SK-N-SH treated with all-trans-retinoic acid at 6 μM for 48 hours (cell line): ENCODE measurements at regions not wholly inside any gene's neighbourhood (a gene's known extent, or its start where the extent isn't known, plus 50 kb on each side); places are given as distances from the start of the nearest gene placed in this dataset.

ENCODE experiments used
- ATAC-seq: fragments of 200-7000 bp; cut with Tn5 transposase; 3 replicates; pipeline ENCODE4 v1.9.1; 2020; ENCODE audit warnings: mild to moderate bottlenecking, moderate library complexity
- ARNTL ChIP-seq: fragments of 450-650 bp; formaldehyde crosslinking; IDR thresholded peaks from 2 replicates; pipeline ENCODE4 v1.5.0; 2020; ENCODE audit warnings: low read depth, mild to moderate bottlenecking, moderate library complexity, borderline replicate concordance
- BACH2 ChIP-seq: fragments of 250-450 bp; sonication (Bioruptor Pico); IDR thresholded peaks from 2 replicates; pipeline ENCODE4 v1.9.0; 2021; ENCODE audit warnings: mild to moderate bottlenecking, borderline replicate concordance
- CSDC2 ChIP-seq: fragments of 250-450 bp; sonication (Bioruptor Pico); IDR thresholded peaks from 2 replicates; pipeline ENCODE4 v1.5.0; 2020; ENCODE audit warnings: mild to moderate bottlenecking, moderate library complexity
- ESRRG ChIP-seq: fragments of 250-450 bp; sonication (Bioruptor Pico); IDR thresholded peaks from 2 replicates; pipeline ENCODE4 v1.6.1; 2021; ENCODE audit warnings: mild to moderate bottlenecking
- GLIS3 ChIP-seq: fragments of 250-450 bp; sonication (Bioruptor Pico); IDR thresholded peaks from 2 replicates; pipeline ENCODE4 v1.5.0; 2020; ENCODE audit warnings: mild to moderate bottlenecking, moderate library complexity
- OSR1 ChIP-seq: fragments of 250-450 bp; sonication (Bioruptor Pico); IDR thresholded peaks from 2 replicates; pipeline ENCODE4 v1.8.0; 2022; ENCODE audit warnings: moderate library complexity, mild to moderate bottlenecking, inconsistent platforms
- SNAI2 ChIP-seq: fragments of 250-450 bp; sonication (Bioruptor Pico); IDR thresholded peaks from 2 replicates; pipeline ENCODE4 v1.5.0; 2020; ENCODE audit warnings: mild to moderate bottlenecking, moderate library complexity
- TCF4 ChIP-seq: fragments of 250-450 bp; sonication (Bioruptor Pico); IDR thresholded peaks from 2 replicates; pipeline ENCODE4 v1.8.0; 2021; ENCODE audit warnings: mild to moderate bottlenecking, moderate library complexity, borderline replicate concordance
- TOX ChIP-seq: fragments of 250-450 bp; sonication (Bioruptor Pico); IDR thresholded peaks from 2 replicates; pipeline ENCODE4 v1.8.0; 2021; ENCODE audit warnings: mild to moderate bottlenecking, moderate library complexity, borderline replicate concordance
- ZC3H10 ChIP-seq: fragments of 250-450 bp; sonication (Bioruptor Pico); IDR thresholded peaks from 2 replicates; pipeline ENCODE4 v1.5.1; 2021; ENCODE audit warnings: mild to moderate bottlenecking, moderate library complexity
- ZFP30 ChIP-seq: fragments of 450-650 bp; formaldehyde crosslinking; IDR thresholded peaks from 2 replicates; pipeline ENCODE4 v1.5.0; 2022; ENCODE audit warnings: mild to moderate bottlenecking, moderate library complexity
- ZNF565 ChIP-seq: fragments of 450-650 bp; formaldehyde crosslinking; conservative IDR thresholded peaks from 2 replicates; pipeline ENCODE4 v1.5.0; 2020; ENCODE audit warnings: low read depth, mild to moderate bottlenecking, moderate library complexity
- ZNF8 ChIP-seq: fragments of 450-650 bp; formaldehyde crosslinking; IDR thresholded peaks from 2 replicates; pipeline ENCODE4 v1.5.0; 2020; ENCODE audit warnings: mild to moderate bottlenecking, moderate library complexity
- TF ChIP-seq, protein P1 (sequence below): fragments of 250-450 bp; sonication (Bioruptor Pico); IDR thresholded peaks from 2 replicates; pipeline ENCODE4 v1.5.1; 2021; ENCODE audit warnings: mild to moderate bottlenecking, moderate library complexity
- TF ChIP-seq, protein P2 (sequence below): fragments of 250-450 bp; sonication (Bioruptor Pico); IDR thresholded peaks from 2 replicates; pipeline ENCODE4 v1.5.1; 2020; ENCODE audit warnings: low read depth, mild to moderate bottlenecking, moderate library complexity
- TF ChIP-seq, protein P3 (sequence below): fragments of 250-450 bp; sonication (Bioruptor Pico); IDR thresholded peaks from 2 replicates; pipeline ENCODE4 v1.8.0; 2021; ENCODE audit warnings: low read depth, mild to moderate bottlenecking, moderate library complexity, borderline replicate concordance
- TF ChIP-seq, protein P4 (sequence below): fragments of 250-450 bp; sonication (Bioruptor Pico); IDR thresholded peaks from 2 replicates; pipeline ENCODE4 v1.5.0; 2020; ENCODE audit warnings: mild to moderate bottlenecking, moderate library complexity

DNA sequence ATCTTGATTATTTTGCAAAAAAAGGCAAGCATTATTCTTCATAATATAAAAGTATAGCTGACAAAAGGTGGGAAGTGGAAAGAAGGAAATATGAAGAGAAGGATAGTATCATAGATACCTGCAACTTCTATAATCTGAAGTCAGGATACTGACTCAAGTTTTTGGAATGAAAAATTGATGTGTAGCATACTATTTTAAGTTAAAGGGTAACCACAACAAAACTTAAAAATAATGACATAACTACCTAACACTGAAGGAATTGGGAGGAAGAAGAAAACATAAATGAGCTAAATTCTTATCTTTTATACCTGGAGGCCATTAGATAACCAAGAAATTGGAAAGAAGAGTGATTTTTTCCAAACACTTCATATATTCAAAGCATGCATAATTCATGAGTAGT lies 51.8 kb upstream of the TLE1 start:
- no peak for ATAC-seq

DNA sequence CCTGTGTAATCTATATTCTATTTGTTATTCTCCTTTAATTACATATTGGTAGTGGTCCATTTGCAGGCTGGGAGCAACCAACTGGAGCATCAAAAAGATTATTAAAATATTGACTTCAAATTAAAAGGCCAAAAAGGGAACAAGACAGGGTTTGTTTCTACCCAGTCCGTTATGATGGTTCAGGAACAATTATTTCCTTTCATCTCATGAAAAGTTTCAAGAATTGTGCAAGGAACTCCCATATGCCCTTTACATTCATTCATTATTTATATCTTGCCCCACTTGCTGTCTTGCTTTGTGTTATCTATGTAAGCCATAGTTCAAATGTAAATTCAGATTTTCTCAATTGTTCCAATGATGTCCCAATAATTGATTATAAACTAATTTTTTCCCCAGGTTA lies 58.7 kb upstream of the TLE1 start:
- ATAC-seq = no peak
- TF ChIP-seq ZFP30 (CRISPR knock-in tag) (no peak), BACH2 (CRISPR knock-in tag) (no peak), OSR1 (CRISPR knock-in tag) (no peak), ARNTL (no peak), ZNF565 (CRISPR knock-in tag) (no peak), ZNF8 (CRISPR knock-in tag) (no peak), ESRRG (CRISPR knock-in tag) (no peak), GLIS3 (CRISPR knock-in tag) (no peak), TCF4 (no peak), ZC3H10 (CRISPR knock-in tag) (no peak), SNAI2 (CRISPR knock-in tag) (no peak)
- TF ChIP-seq, protein P1, sequence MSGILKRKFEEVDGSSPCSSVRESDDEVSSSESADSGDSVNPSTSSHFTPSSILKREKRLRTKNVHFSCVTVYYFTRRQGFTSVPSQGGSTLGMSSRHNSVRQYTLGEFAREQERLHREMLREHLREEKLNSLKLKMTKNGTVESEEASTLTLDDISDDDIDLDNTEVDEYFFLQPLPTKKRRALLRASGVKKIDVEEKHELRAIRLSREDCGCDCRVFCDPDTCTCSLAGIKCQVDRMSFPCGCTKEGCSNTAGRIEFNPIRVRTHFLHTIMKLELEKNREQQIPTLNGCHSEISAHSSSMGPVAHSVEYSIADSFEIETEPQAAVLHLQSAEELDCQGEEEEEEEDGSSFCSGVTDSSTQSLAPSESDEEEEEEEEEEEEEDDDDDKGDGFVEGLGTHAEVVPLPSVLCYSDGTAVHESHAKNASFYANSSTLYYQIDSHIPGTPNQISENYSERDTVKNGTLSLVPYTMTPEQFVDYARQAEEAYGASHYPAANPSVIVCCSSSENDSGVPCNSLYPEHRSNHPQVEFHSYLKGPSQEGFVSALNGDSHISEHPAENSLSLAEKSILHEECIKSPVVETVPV = no peak
- TF ChIP-seq, protein P2, sequence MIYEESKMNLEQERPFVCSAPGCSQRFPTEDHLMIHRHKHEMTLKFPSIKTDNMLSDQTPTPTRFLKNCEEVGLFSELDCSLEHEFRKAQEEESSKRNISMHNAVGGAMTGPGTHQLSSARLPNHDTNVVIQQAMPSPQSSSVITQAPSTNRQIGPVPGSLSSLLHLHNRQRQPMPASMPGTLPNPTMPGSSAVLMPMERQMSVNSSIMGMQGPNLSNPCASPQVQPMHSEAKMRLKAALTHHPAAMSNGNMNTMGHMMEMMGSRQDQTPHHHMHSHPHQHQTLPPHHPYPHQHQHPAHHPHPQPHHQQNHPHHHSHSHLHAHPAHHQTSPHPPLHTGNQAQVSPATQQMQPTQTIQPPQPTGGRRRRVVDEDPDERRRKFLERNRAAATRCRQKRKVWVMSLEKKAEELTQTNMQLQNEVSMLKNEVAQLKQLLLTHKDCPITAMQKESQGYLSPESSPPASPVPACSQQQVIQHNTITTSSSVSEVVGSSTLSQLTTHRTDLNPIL = no peak

More for the DNA sequence above, 51.8 kb upstream of the TLE1 start:
- TF ChIP-seq, protein P3, sequence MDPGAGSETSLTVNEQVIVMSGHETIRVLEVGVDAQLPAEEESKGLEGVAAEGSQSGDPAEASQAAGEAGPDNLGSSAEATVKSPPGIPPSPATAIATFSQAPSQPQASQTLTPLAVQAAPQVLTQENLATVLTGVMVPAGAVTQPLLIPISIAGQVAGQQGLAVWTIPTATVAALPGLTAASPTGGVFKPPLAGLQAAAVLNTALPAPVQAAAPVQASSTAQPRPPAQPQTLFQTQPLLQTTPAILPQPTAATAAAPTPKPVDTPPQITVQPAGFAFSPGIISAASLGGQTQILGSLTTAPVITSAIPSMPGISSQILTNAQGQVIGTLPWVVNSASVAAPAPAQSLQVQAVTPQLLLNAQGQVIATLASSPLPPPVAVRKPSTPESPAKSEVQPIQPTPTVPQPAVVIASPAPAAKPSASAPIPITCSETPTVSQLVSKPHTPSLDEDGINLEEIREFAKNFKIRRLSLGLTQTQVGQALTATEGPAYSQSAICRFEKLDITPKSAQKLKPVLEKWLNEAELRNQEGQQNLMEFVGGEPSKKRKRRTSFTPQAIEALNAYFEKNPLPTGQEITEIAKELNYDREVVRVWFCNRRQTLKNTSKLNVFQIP (CRISPR knock-in tag) = no peak
- TF ChIP-seq, all 23 proteins: peak for 0

DNA sequence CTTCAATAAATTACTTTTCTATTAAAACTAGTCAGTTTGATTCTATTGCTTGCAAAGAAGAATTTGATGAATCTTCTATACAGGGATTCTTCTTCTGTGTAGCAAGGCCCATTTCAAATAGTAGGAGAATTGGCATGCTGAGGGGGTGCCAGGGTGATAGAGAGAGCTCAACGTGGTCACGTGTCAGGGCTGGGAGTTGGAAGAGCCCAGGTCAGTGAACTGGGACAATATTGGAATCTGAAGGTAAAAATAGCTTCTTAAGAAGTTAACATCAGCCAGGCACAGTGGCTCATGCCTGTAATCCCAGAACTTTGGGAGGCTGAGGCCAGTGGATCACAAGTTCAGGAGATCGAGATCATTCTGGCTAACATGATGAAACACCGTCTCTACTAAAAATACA lies 64.1 kb upstream of the TLE1 start:
- TF ChIP-seq CSDC2 (CRISPR knock-in tag) (no peak), TCF4 (no peak), ZNF565 (CRISPR knock-in tag) (no peak)
- TF ChIP-seq, protein P4, sequence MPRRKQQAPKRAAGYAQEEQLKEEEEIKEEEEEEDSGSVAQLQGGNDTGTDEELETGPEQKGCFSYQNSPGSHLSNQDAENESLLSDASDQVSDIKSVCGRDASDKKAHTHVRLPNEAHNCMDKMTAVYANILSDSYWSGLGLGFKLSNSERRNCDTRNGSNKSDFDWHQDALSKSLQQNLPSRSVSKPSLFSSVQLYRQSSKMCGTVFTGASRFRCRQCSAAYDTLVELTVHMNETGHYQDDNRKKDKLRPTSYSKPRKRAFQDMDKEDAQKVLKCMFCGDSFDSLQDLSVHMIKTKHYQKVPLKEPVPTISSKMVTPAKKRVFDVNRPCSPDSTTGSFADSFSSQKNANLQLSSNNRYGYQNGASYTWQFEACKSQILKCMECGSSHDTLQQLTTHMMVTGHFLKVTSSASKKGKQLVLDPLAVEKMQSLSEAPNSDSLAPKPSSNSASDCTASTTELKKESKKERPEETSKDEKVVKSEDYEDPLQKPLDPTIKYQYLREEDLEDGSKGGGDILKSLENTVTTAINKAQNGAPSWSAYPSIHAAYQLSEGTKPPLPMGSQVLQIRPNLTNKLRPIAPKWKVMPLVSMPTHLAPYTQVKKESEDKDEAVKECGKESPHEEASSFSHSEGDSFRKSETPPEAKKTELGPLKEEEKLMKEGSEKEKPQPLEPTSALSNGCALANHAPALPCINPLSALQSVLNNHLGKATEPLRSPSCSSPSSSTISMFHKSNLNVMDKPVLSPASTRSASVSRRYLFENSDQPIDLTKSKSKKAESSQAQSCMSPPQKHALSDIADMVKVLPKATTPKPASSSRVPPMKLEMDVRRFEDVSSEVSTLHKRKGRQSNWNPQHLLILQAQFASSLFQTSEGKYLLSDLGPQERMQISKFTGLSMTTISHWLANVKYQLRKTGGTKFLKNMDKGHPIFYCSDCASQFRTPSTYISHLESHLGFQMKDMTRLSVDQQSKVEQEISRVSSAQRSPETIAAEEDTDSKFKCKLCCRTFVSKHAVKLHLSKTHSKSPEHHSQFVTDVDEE (CRISPR knock-in tag) = no peak
- ATAC-seq = no peak

DNA sequence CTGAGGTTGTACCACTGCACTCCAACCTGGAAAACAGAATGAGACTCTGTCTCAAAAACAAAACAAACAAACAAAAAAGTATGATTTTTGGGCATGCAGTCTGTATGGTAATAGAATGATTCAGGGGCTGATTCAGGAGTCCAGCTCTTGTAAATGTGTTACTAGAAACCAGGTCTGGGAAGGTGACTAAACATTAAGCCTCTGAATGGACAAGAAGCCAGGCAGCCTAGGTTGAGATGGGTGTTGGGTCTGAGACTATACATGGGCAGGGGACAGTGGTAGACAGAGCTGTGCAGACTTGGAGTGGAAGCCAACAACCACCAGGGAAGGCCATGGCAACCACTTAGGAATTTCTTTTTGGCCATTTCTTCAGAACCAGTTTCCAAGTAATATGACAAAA lies 64.9 kb upstream of the TLE1 start:
- TF ChIP-seq, protein P2 = no peak
- TF ChIP-seq ESRRG (CRISPR knock-in tag) (no peak), OSR1 (CRISPR knock-in tag) (no peak), ZFP30 (CRISPR knock-in tag) (no peak), TOX (no peak)
- TF ChIP-seq, protein P4 (CRISPR knock-in tag) = no peak
- TF ChIP-seq, protein P3 (CRISPR knock-in tag) = no peak
- ATAC-seq = no peak
